ENCODE measurements at regions not wholly inside any gene's neighbourhood (a gene's known extent, or its start where the extent isn't known, plus 50 kb on each side); places are given as distances from the start of the nearest gene placed in this dataset.

DNA sequence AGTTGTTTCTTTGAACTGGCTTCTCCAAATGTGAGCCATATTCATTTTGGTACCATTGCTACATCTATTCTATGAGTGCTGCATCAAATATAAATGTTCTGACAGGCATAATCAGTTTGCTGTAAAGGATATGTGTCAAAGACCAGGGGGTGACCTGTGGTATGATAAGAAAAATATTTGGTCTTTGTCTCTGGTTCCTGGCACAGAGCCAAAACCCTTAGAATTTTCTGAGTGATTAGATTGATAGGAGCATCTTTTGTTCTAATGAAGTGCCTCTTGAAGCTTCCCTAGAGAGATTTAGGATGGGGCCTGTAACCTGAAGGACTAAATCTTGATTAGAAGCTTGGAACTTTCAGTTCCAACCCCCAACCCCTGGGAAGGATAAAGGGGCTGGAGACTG is 256.3 kb downstream of the NNT start:
- Histone ChIP-seq H3K4me1 (peaks cover 13% of the 10 kb centered on the region), H3K4me3 (no peak overlapping the region), H3K9me3 (no peaks in the 10 kb centered on the region), H3K27ac (no peak overlapping the region), H3K27me3 (no peaks in the 10 kb centered on the region), H3K36me3 (replicated peaks in 1 of 2; ENCODE audit: insufficient read depth in 1 of 2, low read depth in 2 of 2) (no peaks in the 10 kb centered on the region)
- no peak for TF ChIP-seq POLR2A (IDR thresholded peaks at IDR 0.05)
- TF ChIP-seq, protein P1, sequence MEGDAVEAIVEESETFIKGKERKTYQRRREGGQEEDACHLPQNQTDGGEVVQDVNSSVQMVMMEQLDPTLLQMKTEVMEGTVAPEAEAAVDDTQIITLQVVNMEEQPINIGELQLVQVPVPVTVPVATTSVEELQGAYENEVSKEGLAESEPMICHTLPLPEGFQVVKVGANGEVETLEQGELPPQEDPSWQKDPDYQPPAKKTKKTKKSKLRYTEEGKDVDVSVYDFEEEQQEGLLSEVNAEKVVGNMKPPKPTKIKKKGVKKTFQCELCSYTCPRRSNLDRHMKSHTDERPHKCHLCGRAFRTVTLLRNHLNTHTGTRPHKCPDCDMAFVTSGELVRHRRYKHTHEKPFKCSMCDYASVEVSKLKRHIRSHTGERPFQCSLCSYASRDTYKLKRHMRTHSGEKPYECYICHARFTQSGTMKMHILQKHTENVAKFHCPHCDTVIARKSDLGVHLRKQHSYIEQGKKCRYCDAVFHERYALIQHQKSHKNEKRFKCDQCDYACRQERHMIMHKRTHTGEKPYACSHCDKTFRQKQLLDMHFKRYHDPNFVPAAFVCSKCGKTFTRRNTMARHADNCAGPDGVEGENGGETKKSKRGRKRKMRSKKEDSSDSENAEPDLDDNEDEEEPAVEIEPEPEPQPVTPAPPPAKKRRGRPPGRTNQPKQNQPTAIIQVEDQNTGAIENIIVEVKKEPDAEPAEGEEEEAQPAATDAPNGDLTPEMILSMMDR (IDR thresholded peaks at IDR 0.05) = no peak
- ATAC-seq (no peak), DNase-seq (no peak)
- intact Hi-C loops (cut with DNase I) = no loop called here

DNA sequence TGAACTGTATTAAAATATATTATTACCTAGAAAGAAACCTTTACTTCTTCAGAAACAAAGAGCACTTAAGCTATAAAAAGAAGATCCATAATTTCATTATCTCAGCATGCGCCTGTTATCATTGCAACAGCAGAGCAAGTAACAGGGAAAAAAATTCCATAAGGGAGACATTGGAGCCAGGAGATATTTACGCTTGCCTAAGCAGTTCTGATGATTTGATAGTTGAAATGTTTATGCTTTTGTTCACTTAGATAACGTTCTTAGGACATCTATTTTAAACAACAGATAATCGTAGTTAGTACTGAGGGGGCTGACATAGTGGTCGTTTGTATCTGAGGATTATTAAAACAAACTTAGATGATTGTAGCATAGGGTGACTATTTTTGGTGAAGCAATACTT is 252.5 kb downstream of the NNT start:
- ATAC-seq (no peak), DNase-seq (no peak)
- Histone ChIP-seq H3K4me3 (no peak overlapping the region), H3K4me1 (peaks cover 22% of the 10 kb centered on the region), H3K9me3 (no peaks in the 10 kb centered on the region), H3K27ac (no peak overlapping the region), H3K36me3 (replicated peaks in 1 of 2; ENCODE audit: insufficient read depth in 1 of 2, low read depth in 2 of 2) (no peaks in the 10 kb centered on the region), H3K27me3 (no peaks in the 10 kb centered on the region)
- WGBS, 2 donors = 13 to 23% methylated on average over 5 of the region's 5 CpGs
- TF ChIP-seq POLR2A (IDR thresholded peaks at IDR 0.05) = no peak
- TF ChIP-seq, protein P1 (IDR thresholded peaks at IDR 0.05) = no peak
- intact Hi-C loops (cut with DNase I) = no loop called here

DNA sequence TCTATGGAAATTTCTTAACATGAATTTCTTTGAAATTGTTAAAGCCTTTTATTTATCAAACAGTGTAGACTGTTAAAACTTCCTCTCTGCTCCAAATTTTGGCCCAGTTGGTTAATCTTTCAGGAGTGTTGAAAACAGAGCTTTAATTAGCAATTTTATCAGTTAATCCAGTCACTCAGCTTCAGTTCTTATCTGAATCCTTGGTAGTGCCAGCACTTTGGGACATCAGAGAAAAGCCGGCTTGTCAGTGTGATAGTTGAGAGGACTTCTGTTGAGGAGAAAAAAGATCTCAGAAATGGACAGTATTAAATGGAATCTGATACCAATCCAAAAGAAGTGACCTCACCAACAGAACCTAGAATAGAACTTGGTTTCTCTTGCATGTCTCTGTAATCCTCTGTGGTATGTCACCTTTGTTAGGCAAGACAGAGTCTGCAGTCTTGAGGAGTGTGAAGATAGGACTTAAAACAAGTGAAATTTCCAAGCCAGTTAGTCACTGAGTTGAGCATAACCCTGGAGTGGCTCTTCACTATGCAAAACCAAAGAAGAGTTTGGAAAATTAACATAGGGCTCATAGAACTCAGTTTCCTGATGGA is 251.8 kb downstream of the NNT start:
- WGBS, 2 donors = 4 to 12% methylated on average over 1 of the region's 1 CpG
- DNase-seq (no peak), ATAC-seq (peak; percentile 38)
- Histone ChIP-seq H3K4me1 (peaks cover 22% of the 10 kb centered on the region), H3K27ac (no peak overlapping the region), H3K9me3 (no peaks in the 10 kb centered on the region), H3K27me3 (no peaks in the 10 kb centered on the region), H3K4me3 (no peak overlapping the region), H3K36me3 (replicated peaks in 1 of 2; ENCODE audit: insufficient read depth in 1 of 2, low read depth in 2 of 2) (no peaks in the 10 kb centered on the region)
- no peak for TF ChIP-seq POLR2A (IDR thresholded peaks at IDR 0.05)
- TF ChIP-seq, protein P1 (IDR thresholded peaks at IDR 0.05) = no peak
- intact Hi-C loops (cut with DNase I) = no loop called here

DNA sequence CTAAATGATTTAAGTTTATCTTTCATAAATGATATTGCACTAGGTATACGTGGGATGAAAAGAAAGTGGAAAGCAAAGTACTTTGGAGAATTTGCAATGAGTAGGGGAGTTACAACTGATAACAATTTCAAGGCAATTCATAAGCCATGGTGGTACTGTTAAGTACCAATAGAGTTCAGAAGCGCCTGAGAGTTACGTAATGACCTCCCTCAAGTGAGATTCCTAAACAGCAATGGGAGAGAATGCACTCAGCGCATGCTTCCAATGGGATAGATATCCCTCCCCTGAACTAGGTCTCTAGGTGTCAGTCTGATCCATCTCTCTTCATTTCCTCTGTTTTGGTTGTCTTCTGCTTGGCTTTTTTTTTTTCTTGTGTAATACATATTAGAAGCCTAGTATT is 249.3 kb downstream of the NNT start:
- WGBS, 2 donors = 87 to 94% methylated on average over 4 of the region's 4 CpGs
- TF ChIP-seq, protein P1 (IDR thresholded peaks at IDR 0.05) = no peak
- no peak for TF ChIP-seq POLR2A (IDR thresholded peaks at IDR 0.05)
- no peak for ATAC-seq

DNA sequence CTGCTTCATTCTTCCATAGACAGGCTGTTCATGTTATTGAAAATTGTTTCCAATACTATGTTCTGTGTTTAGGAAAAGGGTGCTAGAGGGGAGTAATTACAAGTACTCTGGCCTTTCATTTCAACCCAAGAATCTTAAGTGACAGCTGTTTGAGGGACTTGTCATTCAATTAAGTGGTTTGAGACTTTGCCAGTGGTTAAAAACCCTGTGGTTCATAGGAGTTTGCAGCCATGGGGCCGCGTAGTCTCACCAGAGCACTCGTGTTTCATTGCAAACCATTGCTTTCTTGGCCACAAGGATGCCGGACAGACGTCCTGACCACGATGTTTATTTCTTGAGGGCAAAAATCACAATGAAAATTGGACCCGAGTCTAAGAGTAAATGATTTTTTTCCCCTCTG is 248.8 kb downstream of the NNT start:
- DNase-seq (no peak), ATAC-seq (no peak)
- Histone ChIP-seq H3K9me3 (no peaks in the 10 kb centered on the region), H3K27me3 (no peaks in the 10 kb centered on the region), H3K36me3 (replicated peaks in 1 of 2; ENCODE audit: insufficient read depth in 1 of 2, low read depth in 2 of 2) (no peaks in the 10 kb centered on the region), H3K4me1 (peaks cover 22% of the 10 kb centered on the region), H3K4me3 (no peak overlapping the region), H3K27ac (no peak overlapping the region)
- TF ChIP-seq, protein P1 (IDR thresholded peaks at IDR 0.05) = no peak
- TF ChIP-seq POLR2A (IDR thresholded peaks at IDR 0.05) = no peak
- intact Hi-C loops (cut with DNase I) = no loop called here
- 70 to 87% methylated on average over 7 of the region's 7 CpGs for WGBS, 2 donors

More for the DNA sequence above, 249.3 kb downstream of the NNT start:
- Histone ChIP-seq H3K27ac (no peak overlapping the region), H3K9me3 (no peaks in the 10 kb centered on the region), H3K36me3 (replicated peaks in 1 of 2; ENCODE audit: insufficient read depth in 1 of 2, low read depth in 2 of 2) (no peaks in the 10 kb centered on the region), H3K4me1 (peaks cover 22% of the 10 kb centered on the region), H3K27me3 (no peaks in the 10 kb centered on the region), H3K4me3 (no peak overlapping the region)
- intact Hi-C loops (cut with DNase I) = no loop called here
- no peak for DNase-seq

All from body of pancreas (tissue), 4 donors.